ENCODE measurements at regions not wholly inside any gene's neighbourhood (a gene's known extent, or its start where the extent isn't known, plus 50 kb on each side); places are given as distances from the start of the nearest gene placed in this dataset.

GRCh38 chrX:137387646-137388045 is 178.3 kb upstream of the ZIC3 start:
- TF ChIP-seq MAX (IDR thresholded peaks at IDR 0.05), result no peak
- TF ChIP-seq TAF1 (IDR thresholded peaks at IDR 0.05; ENCODE audit: low read depth), result no peak
- no peak for TF ChIP-seq RAD21 (IDR thresholded peaks at IDR 0.05; ENCODE audit: low read depth)
- TF ChIP-seq EP300 (IDR thresholded peaks at IDR 0.05; ENCODE audit: borderline replicate concordance), result no peak
- TF ChIP-seq CEBPB (IDR thresholded peaks at IDR 0.05), result no peak
- no peak for TF ChIP-seq FOXM1 (IDR thresholded peaks at IDR 0.05; ENCODE audit: borderline replicate concordance, low read depth)
- TF ChIP-seq TCF12 (IDR thresholded peaks at IDR 0.05; ENCODE audit: low read depth), result no peak
- no peak for TF ChIP-seq YY1 (IDR thresholded peaks at IDR 0.05; ENCODE audit: low read depth)
